NB4 (cell line): ENCODE measurements at regions not wholly inside any gene's neighbourhood (a gene's known extent, or its start where the extent isn't known, plus 50 kb on each side); places are given as distances from the start of the nearest gene placed in this dataset.

Experiments
- DNase-seq: peaks from one replicate; pipeline ENCODE4 v3.0.0; 2010; ENCODE audit warnings: low read depth
- H3K4me3 ChIP-seq: one replicate; pipeline ENCODE4 v1.5.1; 2011; ENCODE audit warnings: mild to moderate bottlenecking, low read depth, low read length, moderate library complexity
- MYC ChIP-seq: IDR thresholded peaks from 2 replicates; pipeline ENCODE4 v1.6.1; 2011; ENCODE audit warnings: low read depth, low read length
- POLR2A ChIP-seq: IDR thresholded peaks from 2 replicates; pipeline ENCODE4 v1.6.1; 2011; ENCODE audit warnings: mild to moderate bottlenecking; ENCODE audit not compliant: insufficient read length; ENCODE audit errors: extremely low read depth
- TF ChIP-seq, protein P1 (sequence below): IDR thresholded peaks from one replicate; pipeline ENCODE4 v1.5.1; 2012; ENCODE audit warnings: low read depth, low read length
- TF ChIP-seq, protein P2 (sequence below): IDR thresholded peaks from 2 replicates; pipeline ENCODE4 v1.6.1; 2011; ENCODE audit warnings: low read depth, low read length

DNA sequence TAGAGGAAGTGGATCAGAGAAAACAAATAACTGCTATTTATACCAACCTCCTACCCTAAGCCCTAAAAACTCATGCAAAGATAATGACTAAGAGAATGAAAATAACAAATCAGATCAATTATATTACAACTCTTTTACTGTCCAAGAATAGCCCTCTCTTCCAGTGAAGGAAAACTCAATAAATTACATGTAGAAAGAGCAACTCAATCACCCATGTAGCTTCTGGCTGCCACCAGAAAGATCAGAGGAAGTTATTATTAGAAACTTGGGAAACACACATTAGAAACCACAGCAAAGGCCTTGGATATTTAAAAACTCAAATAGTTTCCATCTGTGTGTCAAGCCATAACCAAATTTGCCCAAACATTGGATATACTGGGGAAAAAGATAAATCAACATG, 134.0 kb upstream of the TARS1 start:
- H3K4me3 ChIP-seq: no peak overlapping the region
- no peak for DNase-seq
- no peak for TF ChIP-seq POLR2A

DNA sequence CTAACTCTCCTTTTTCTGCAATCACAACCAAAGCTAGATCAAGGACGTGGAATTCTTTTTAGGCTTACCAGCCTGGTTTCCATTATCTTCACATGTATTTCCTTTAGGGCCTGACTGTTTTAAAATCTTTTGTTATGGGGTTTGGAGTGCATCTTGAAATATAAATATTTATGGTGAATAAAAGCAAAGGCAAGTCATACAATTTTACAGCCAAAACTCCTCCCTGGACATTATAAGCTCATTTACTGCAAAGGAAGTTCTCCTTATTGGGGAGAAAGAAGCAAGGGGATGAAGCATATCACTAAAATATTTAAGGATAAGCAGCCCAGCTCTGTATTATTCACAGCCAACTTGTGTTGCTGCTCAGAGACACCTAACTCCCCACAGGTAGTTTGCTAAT, 132.2 kb upstream of the TARS1 start:
- H3K4me3 ChIP-seq: no peak overlapping the region
- TF ChIP-seq MYC (no peak), POLR2A (no peak)
- TF ChIP-seq, protein P1, sequence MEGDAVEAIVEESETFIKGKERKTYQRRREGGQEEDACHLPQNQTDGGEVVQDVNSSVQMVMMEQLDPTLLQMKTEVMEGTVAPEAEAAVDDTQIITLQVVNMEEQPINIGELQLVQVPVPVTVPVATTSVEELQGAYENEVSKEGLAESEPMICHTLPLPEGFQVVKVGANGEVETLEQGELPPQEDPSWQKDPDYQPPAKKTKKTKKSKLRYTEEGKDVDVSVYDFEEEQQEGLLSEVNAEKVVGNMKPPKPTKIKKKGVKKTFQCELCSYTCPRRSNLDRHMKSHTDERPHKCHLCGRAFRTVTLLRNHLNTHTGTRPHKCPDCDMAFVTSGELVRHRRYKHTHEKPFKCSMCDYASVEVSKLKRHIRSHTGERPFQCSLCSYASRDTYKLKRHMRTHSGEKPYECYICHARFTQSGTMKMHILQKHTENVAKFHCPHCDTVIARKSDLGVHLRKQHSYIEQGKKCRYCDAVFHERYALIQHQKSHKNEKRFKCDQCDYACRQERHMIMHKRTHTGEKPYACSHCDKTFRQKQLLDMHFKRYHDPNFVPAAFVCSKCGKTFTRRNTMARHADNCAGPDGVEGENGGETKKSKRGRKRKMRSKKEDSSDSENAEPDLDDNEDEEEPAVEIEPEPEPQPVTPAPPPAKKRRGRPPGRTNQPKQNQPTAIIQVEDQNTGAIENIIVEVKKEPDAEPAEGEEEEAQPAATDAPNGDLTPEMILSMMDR: no peak
- TF ChIP-seq, protein P2, sequence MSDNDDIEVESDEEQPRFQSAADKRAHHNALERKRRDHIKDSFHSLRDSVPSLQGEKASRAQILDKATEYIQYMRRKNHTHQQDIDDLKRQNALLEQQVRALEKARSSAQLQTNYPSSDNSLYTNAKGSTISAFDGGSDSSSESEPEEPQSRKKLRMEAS: no peak
- no peak for DNase-seq

DNA sequence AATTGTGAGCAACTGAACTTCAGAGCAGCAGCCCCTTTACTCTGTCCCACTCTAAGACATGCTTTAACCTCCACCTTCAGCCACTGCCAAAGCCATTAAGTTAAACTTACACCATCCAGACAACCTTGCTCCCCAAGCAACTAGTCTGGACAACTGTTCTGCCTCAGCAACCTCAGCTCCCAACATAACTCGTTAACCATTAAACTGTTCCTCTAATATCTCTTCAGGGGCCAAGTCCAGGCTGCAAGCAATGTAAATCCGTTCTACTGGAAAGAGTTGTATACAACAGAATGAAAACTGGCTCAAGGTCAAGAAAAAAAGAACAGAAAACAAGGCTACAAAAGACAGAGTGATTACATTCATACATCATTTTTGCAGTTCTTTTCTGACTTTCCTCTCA, 131.7 kb upstream of the TARS1 start:
- DNase-seq: no peak
- TF ChIP-seq, protein P1: no peak
- TF ChIP-seq POLR2A (no peak), MYC (no peak)
- TF ChIP-seq, protein P2: no peak
- H3K4me3 ChIP-seq: no peak overlapping the region

DNA sequence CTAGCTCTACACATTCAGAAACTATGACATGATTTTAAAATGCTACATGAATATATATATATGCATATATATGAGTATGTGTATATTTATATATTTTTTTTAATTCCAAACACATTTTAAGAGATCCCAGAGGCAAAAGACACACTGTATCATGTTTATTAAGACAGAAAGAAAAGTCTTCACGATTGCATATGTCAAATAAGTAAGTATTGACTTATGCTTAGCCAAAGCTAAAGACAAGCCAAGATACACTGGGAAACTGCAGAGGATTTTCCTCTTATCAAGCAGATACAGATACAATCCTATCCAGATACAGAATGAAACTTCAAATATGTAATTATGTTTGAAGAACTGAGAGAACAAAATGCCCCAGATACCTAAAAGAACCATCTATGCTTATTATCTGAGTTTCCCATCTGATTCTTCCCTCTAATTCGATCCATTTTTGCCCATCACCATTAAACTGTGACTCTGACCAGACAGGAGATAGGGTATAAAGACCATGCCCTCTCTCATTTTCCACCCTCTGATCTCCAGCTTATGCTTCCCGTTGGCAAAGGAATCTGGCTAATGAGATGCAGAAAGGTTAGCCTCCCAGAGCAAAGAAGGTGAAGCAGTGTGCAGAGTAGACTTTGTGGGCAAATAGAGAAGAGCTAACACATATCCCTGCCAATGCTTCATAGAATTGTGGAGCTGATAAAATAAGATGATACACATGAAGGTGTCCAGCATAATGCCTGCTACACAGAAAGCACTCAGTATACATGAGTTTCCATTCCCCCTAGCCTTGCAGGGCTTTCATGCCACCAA, 131.0 kb upstream of the TARS1 start:
- TF ChIP-seq, protein P2: no peak
- TF ChIP-seq MYC (no peak), POLR2A (no peak)
- TF ChIP-seq, protein P1: no peak
- no peak overlapping the region for H3K4me3 ChIP-seq

DNA sequence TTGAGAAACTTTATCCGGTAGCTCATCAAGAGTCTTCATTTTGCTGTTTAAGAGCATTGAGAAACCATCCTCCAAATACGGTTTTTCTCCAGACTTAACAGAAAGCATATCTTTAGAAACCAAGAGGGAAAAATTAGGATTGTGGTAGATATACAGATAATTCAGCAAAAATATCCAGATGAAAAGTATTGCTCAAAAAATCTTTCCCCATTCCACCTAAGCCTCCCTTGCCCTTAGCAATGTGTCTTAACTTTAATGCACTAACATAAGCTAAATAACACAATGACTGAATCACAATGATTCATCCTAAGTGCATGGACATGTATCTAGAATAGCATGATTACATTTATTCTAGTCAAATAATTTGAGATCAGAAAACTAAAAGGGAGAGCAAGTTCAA, 130.3 kb upstream of the TARS1 start:
- H3K4me3 ChIP-seq: no peak overlapping the region
- no peak for DNase-seq
- TF ChIP-seq, protein P2: no peak
- TF ChIP-seq, protein P1: no peak
- no peak for TF ChIP-seq POLR2A
- TF ChIP-seq MYC: no peak

More for the DNA sequence above, 131.0 kb upstream of the TARS1 start:
- no peak for DNase-seq

DNA sequence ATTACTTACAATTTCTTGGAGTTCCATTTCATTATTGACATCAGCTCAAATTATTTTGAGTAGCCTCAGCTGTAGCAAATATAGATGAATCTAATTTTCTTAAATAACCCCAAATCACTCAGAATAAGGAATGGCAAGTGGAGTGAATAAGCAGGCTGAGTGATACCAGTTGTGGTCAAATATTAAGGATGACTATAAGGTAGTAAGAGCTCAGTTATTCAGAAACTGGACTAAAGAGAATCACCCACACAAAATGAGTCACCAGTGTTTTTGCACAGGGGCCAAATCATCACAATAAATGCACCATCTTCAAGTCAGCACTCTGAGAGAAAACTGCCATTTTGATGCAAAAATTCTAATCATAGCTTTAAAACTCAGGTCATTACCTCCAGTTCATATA, 128.9 kb upstream of the TARS1 start:
- no peak for DNase-seq
- TF ChIP-seq, protein P2: no peak
- no peak for TF ChIP-seq MYC
- TF ChIP-seq, protein P1: no peak
- no peak overlapping the region for H3K4me3 ChIP-seq
